Fibroblast of pulmonary artery (primary cell): ENCODE measurements at regions not wholly inside any gene's neighbourhood (a gene's known extent, or its start where the extent isn't known, plus 50 kb on each side); places are given as distances from the start of the nearest gene placed in this dataset.

ENCODE experiments used
- DNase-seq: peaks from one replicate; pipeline ENCODE4 v3.0.0-alpha.2; 2010; ENCODE audit warnings: low read depth
- H3K4me3 ChIP-seq: replicated peaks from 2 replicates; pipeline ENCODE4 v1.5.1; 2011; ENCODE audit warnings: low read depth, mild to moderate bottlenecking, control low read depth, low read length, moderate library complexity
- CTCF ChIP-seq: IDR thresholded peaks from 2 replicates; pipeline ENCODE4 v1.5.1; 2011; ENCODE audit warnings: mild to moderate bottlenecking, control low read depth, low read length, inconsistent platforms; ENCODE audit errors: missing control alignments

GRCh38 chr14:86530457-86530856 lies 1000.5 kb downstream of the FLRT2 start:
- H3K4me3 ChIP-seq: no peak overlapping the region
- DNase-seq: no peak
- TF ChIP-seq CTCF: no peak

- TF ChIP-seq CTCF: no peak
- no peak for DNase-seq
- no peak overlapping the region for H3K4me3 ChIP-seq
These were observed 997.4 kb downstream of the FLRT2 start for GRCh38 chr14:86527312-86527711.

GRCh38 chr14:86525673-86526072 lies 995.7 kb downstream of the FLRT2 start:
- no peak overlapping the region for H3K4me3 ChIP-seq
- DNase-seq: no peak
- TF ChIP-seq CTCF: no peak

GRCh38 chr14:86521843-86522242 lies 991.9 kb downstream of the FLRT2 start:
- no peak for TF ChIP-seq CTCF
- no peak for DNase-seq
- no peak overlapping the region for H3K4me3 ChIP-seq

- H3K4me3 ChIP-seq: no peak overlapping the region
- DNase-seq: no peak
- TF ChIP-seq CTCF: no peak
These were observed 991.2 kb downstream of the FLRT2 start for GRCh38 chr14:86521031-86521730.

- no peak overlapping the region for H3K4me3 ChIP-seq
- no peak for DNase-seq
- TF ChIP-seq CTCF: no peak
These were observed 988.4 kb downstream of the FLRT2 start for GRCh38 chr14:86518298-86518697.

GRCh38 chr14:86515195-86515594 lies 985.3 kb downstream of the FLRT2 start:
- TF ChIP-seq CTCF: no peak
- no peak overlapping the region for H3K4me3 ChIP-seq
- no peak for DNase-seq
